A549 (cell line): ENCODE measurements at regions not wholly inside any gene's neighbourhood (a gene's known extent, or its start where the extent isn't known, plus 50 kb on each side); places are given as distances from the start of the nearest gene placed in this dataset.

ENCODE experiments used
- ATAC-seq, 2 experiments: fragments of 200-7000 bp in 1 of 2; fragments of >200 bp in 1 of 2; cut with Nextera tagmentation in 1 of 2; cut with Tn5 transposase in 1 of 2; 3 replicates each; pipeline versions ENCODE4 v1.8.0 to v1.9.1; 2018 to 2020; ENCODE audit warnings: mild to moderate bottlenecking in 1 of 2, moderate library complexity in 1 of 2
- CTCF ChIA-PET: fragments of 300-600 bp; sonication (Branson Sonifier 250); formaldehyde crosslinking; extraction: SDS; loops from one replicate; lab custom pipeline; 2021; ENCODE audit warnings: antibody characterized with exemption, inconsistent platforms; lab: Yijun Ruan, JAX
- POLR2A ChIA-PET: fragments of 350-600 bp; formaldehyde crosslinking; extraction: SDS; loops from one replicate; lab custom pipeline; 2021; ENCODE audit warnings: antibody characterized with exemption, inconsistent platforms; lab: Yijun Ruan, JAX
- DNase-seq, 2 experiments: peaks; one replicate each; pipeline versions ENCODE4 v3.0.0 to v3.0.0-alpha.2; 2011 to 2016; ENCODE audit warnings: low read depth in 1 of 2, low spot score in 1 of 2
- FAIRE-seq: peaks from 2 replicates; lab custom pipeline; 2011; peaks lifted over from hg19 to GRCh38; lab: Jason Lieb, UNC
- H3K27ac ChIP-seq, 2 experiments: fragments of >200 bp; sonication (Bioruptor Twin); formaldehyde crosslinking; 3 replicates each; pipeline ENCODE4 v1.5.1; 2016 to 2017
- H3K4me1 ChIP-seq: fragments of >200 bp; sonication (Bioruptor Twin); formaldehyde crosslinking; 3 replicates; pipeline ENCODE4 v1.6.1; 2016
- H3K4me2 ChIP-seq: fragments of >200 bp; sonication (Bioruptor Twin); formaldehyde crosslinking; 3 replicates; pipeline ENCODE4 v1.6.1; 2016
- H3K4me3 ChIP-seq: fragments of >200 bp; sonication (Bioruptor Twin); formaldehyde crosslinking; 3 replicates; pipeline ENCODE4 v1.5.1; 2016
- H3K9me3 ChIP-seq: fragments of >200 bp; sonication (Bioruptor Twin); formaldehyde crosslinking; 3 replicates; pipeline ENCODE4 v1.6.1; 2016
- ATOH8 ChIP-seq: fragments of 250-450 bp; sonication (Bioruptor Pico); IDR thresholded peaks from 2 replicates; pipeline ENCODE4 v1.5.0; 2020; ENCODE audit warnings: low read depth, mild to moderate bottlenecking, moderate library complexity
- CHD2 ChIP-seq: fragments of 150-350 bp; IDR thresholded peaks from 2 replicates; pipeline ENCODE4 v1.6.1; 2014; ENCODE audit warnings: low read length; ENCODE audit not compliant: partially characterized antibody
- CHD4 ChIP-seq: fragments of 200-600 bp; sonication (generic); IDR thresholded peaks from 2 replicates; pipeline ENCODE4 v1.6.1; 2016; ENCODE audit warnings: antibody characterized with exemption, mild to moderate bottlenecking, borderline replicate concordance
- EHF ChIP-seq: fragments of 250-450 bp; sonication (Bioruptor Pico); IDR thresholded peaks from 2 replicates; pipeline ENCODE4 v1.5.0; 2020; ENCODE audit warnings: mild to moderate bottlenecking
- EHMT2 ChIP-seq: fragments of 200-600 bp; sonication (generic); IDR thresholded peaks from 2 replicates; pipeline ENCODE4 v1.6.1; 2016; ENCODE audit warnings: antibody characterized with exemption, low read depth, mild to moderate bottlenecking, moderate library complexity
- FOSL2 ChIP-seq, 2 experiments: fragments of 450-650 bp in 1 of 2; fragments of >200 bp in 1 of 2; sonication (Bioruptor Twin) in 1 of 2; formaldehyde crosslinking; IDR thresholded peaks; 2 replicates each; pipeline versions ENCODE4 v1.5.0 to v1.6.1; 2016 to 2020; ENCODE audit warnings: mild to moderate bottlenecking in 1 of 2, moderate library complexity in 1 of 2
- FOXS1 ChIP-seq: fragments of 250-450 bp; sonication (Bioruptor Pico); IDR thresholded peaks from 2 replicates; pipeline ENCODE4 v1.5.0; 2020; ENCODE audit warnings: mild to moderate bottlenecking, moderate library complexity
- GATA3 ChIP-seq: IDR thresholded peaks from 2 replicates; pipeline ENCODE4 v1.6.1; 2012; ENCODE audit warnings: borderline replicate concordance
- HOXA7 ChIP-seq: fragments of 250-450 bp; sonication (Bioruptor Pico); IDR thresholded peaks from 2 replicates; pipeline ENCODE4 v1.5.0; 2020; ENCODE audit warnings: mild to moderate bottlenecking, moderate library complexity
- HOXB5 ChIP-seq: fragments of 250-450 bp; sonication (Bioruptor Pico); IDR thresholded peaks from 2 replicates; pipeline ENCODE4 v1.5.0; 2020; ENCODE audit warnings: mild to moderate bottlenecking, moderate library complexity
- JUNB ChIP-seq: fragments of >200 bp; sonication (Bioruptor Twin); formaldehyde crosslinking; IDR thresholded peaks from 2 replicates; pipeline ENCODE4 v1.6.1; 2016
- MYC ChIP-seq: IDR thresholded peaks from 2 replicates; pipeline ENCODE4 v1.6.1; 2012; ENCODE audit warnings: mild to moderate bottlenecking, inconsistent platforms, low read length, improper control_type of control experiment, borderline replicate concordance
- NR3C1 ChIP-seq: fragments of >200 bp; sonication (Bioruptor Twin); formaldehyde crosslinking; IDR thresholded peaks from 3 replicates; pipeline ENCODE4 v1.6.1; 2017
- PHF8 ChIP-seq: fragments of 200-600 bp; sonication (generic); IDR thresholded peaks from 2 replicates; pipeline ENCODE4 v1.6.1; 2016; ENCODE audit warnings: low read depth, mild to moderate bottlenecking, antibody characterized with exemption, moderate library complexity, borderline replicate concordance
- POLR2A ChIP-seq: IDR thresholded peaks from 2 replicates; pipeline ENCODE4 v1.6.1; 2012; ENCODE audit warnings: mild to moderate bottlenecking, low read length
- POLR2AphosphoS2 ChIP-seq: conservative IDR thresholded peaks from 2 replicates; pipeline ENCODE4 v1.6.1; 2012; ENCODE audit warnings: low read length, improper control_type of control experiment, inconsistent platforms
- RCOR1 ChIP-seq: fragments of 150-350 bp; IDR thresholded peaks from 2 replicates; pipeline ENCODE4 v1.6.1; 2014; ENCODE audit warnings: antibody characterized with exemption, low read length, low read depth
- RFX5 ChIP-seq: fragments of 450-650 bp; IDR thresholded peaks from 2 replicates; pipeline ENCODE4 v1.7.1; 2014; ENCODE audit warnings: antibody characterized with exemption, mild to moderate bottlenecking, moderate library complexity
- RNF2 ChIP-seq: fragments of 200-600 bp; sonication (generic); IDR thresholded peaks from 2 replicates; pipeline ENCODE4 v1.6.1; 2016; ENCODE audit warnings: low read depth, mild to moderate bottlenecking, antibody characterized with exemption, moderate library complexity, borderline replicate concordance
- SMC3 ChIP-seq: fragments of >200 bp; sonication (Bioruptor Twin); formaldehyde crosslinking; IDR thresholded peaks from 3 replicates; pipeline ENCODE4 v1.6.1; 2018; ENCODE audit warnings: inconsistent platforms
- SREBF2 ChIP-seq: fragments of 450-650 bp; IDR thresholded peaks from 2 replicates; pipeline ENCODE4 v1.6.1; 2014; ENCODE audit warnings: mild to moderate bottlenecking, moderate library complexity
- TFCP2L1 ChIP-seq: fragments of 250-450 bp; sonication (Bioruptor Pico); IDR thresholded peaks from 2 replicates; pipeline ENCODE4 v1.5.0; 2021; ENCODE audit warnings: mild to moderate bottlenecking
- TP53 ChIP-seq: fragments of 250-450 bp; sonication (Bioruptor Pico); IDR thresholded peaks from 2 replicates; pipeline ENCODE4 v1.5.0; 2021; ENCODE audit warnings: mild to moderate bottlenecking, moderate library complexity
- ZC3H11A ChIP-seq: fragments of 450-650 bp; IDR thresholded peaks from 2 replicates; pipeline ENCODE4 v1.6.1; 2014; ENCODE audit warnings: antibody characterized with exemption, mild to moderate bottlenecking
- ZNF302 ChIP-seq: fragments of 250-450 bp; sonication (Bioruptor Pico); IDR thresholded peaks from 2 replicates; pipeline ENCODE4 v1.9.0; 2021; ENCODE audit warnings: inconsistent platforms, mild to moderate bottlenecking, moderate library complexity
- ZSCAN20 ChIP-seq: fragments of 250-450 bp; sonication (Bioruptor Pico); IDR thresholded peaks from 2 replicates; pipeline ENCODE4 v1.8.0; 2022; ENCODE audit warnings: mild to moderate bottlenecking, moderate library complexity
- WGBS: methylation state at CpG from one replicate; pipeline ENCODE4 v1.1.6; 2017; ENCODE audit errors: missing lambda C conversion rate; 5-methylcytosine and 5-hydroxymethylcytosine counted together

- no peak for FAIRE-seq
- POLR2A ChIA-PET = no interaction called here
- no peak for TF ChIP-seq RFX5
- TF ChIP-seq, all 56 proteins: peak for 0
- 0% methylated on average over 1 of the region's 1 CpG for WGBS
- CTCF ChIA-PET = no interaction called here
- DNase-seq (no peak), ATAC-seq (no peak)
- Histone ChIP-seq H3K27ac (no peak overlapping the region), H3K4me1 (no peaks in the 10 kb centered on the region), H3K4me3 (no peak overlapping the region), H3K9me3 (no peaks in the 10 kb centered on the region), H3K4me2 (no peak overlapping the region)
Observed at GRCh38 chr3:67288466-67289106, 290.5 kb downstream of the KBTBD8 start.

- WGBS = 95% methylated on average over 1 of the region's 1 CpG
- FAIRE-seq (no peak), ATAC-seq (no peak), DNase-seq (no peak)
- ChIA-PET POLR2A (no interaction called here), CTCF (no interaction called here)
- H3K27ac ChIP-seq = no peak overlapping the region
- no peak overlapping the region for H3K4me3 ChIP-seq
- H3K4me2 ChIP-seq = no peak overlapping the region
- TF ChIP-seq CHD4 = no peak
- no peak for TF ChIP-seq POLR2AphosphoS2
- no peak for TF ChIP-seq RCOR1
- no peak for TF ChIP-seq POLR2A
- no peaks in the 10 kb centered on the region for H3K9me3 ChIP-seq
- H3K4me1 ChIP-seq = no peaks in the 10 kb centered on the region
Observed at GRCh38 chr3:67289626-67290025, 291.5 kb downstream of the KBTBD8 start.

GRCh38 chr3:67290438-67290837, 292.3 kb downstream of the KBTBD8 start:
- WGBS = 56% methylated on average over 4 of the region's 4 CpGs
- Histone ChIP-seq H3K4me3 (no peak overlapping the region), H3K4me1 (no peaks in the 10 kb centered on the region), H3K4me2 (no peak overlapping the region), H3K27ac (no peak overlapping the region), H3K9me3 (no peaks in the 10 kb centered on the region)
- no peak for FAIRE-seq
- no peak for ATAC-seq
- CTCF ChIA-PET = no interaction called here
- no peak for TF ChIP-seq HOXA7
- TF ChIP-seq ATOH8 (CRISPR knock-in tag) = no peak
- no peak for TF ChIP-seq MYC
- no peak for TF ChIP-seq ZNF302 (CRISPR knock-in tag)
- no peak for TF ChIP-seq FOXS1 (CRISPR knock-in tag)
- TF ChIP-seq CHD2 = no peak
- no peak for TF ChIP-seq POLR2A
- no peak for TF ChIP-seq TP53 (CRISPR knock-in tag)
- TF ChIP-seq HOXB5 (CRISPR knock-in tag) = no peak
- TF ChIP-seq POLR2AphosphoS2 = no peak
- DNase-seq = no peak
- POLR2A ChIA-PET = no interaction called here

- Histone ChIP-seq H3K9me3 (no peaks in the 10 kb centered on the region), H3K4me3 (no peak overlapping the region)
- no peak for DNase-seq
- ATAC-seq = no peak
- TF ChIP-seq MYC = no peak
- no peak for TF ChIP-seq RFX5
- TF ChIP-seq SREBF2 = no peak
- no peak for TF ChIP-seq NR3C1
- TF ChIP-seq SMC3 = no peak
- no peak for TF ChIP-seq FOSL2 (IDR thresholded peaks at IDR 0.05)
- no peak for TF ChIP-seq FOSL2 (CRISPR knock-in tag; IDR thresholded peaks at IDR 0.05)
- no peak for TF ChIP-seq PHF8
- TF ChIP-seq TFCP2L1 = no peak
- no peak for TF ChIP-seq JUNB
- TF ChIP-seq EHMT2 = no peak
- no peak for TF ChIP-seq RNF2
- TF ChIP-seq ATOH8 (CRISPR knock-in tag) = no peak
- TF ChIP-seq POLR2A = no peak
- no peak for TF ChIP-seq CHD4
- TF ChIP-seq EHF (CRISPR knock-in tag) = no peak
- TF ChIP-seq ZC3H11A = no peak
- TF ChIP-seq GATA3 = no peak
- TF ChIP-seq ZSCAN20 (CRISPR knock-in tag) = no peak
- TF ChIP-seq, all 56 proteins: peak for 0
- no peak overlapping the region for H3K4me2 ChIP-seq
- FAIRE-seq = no peak
- POLR2A ChIA-PET = no interaction called here
- WGBS = 48% methylated on average over 11 of the region's 11 CpGs
- 0 out of 3 replicates have a peak, but pooled peaks cover 2% of the 10 kb centered on the region for H3K4me1 ChIP-seq
- no peak overlapping the region for H3K27ac ChIP-seq
- CTCF ChIA-PET = interaction anchor here (0.6 kb wide), 1 partner anchor 21 kb away, joined by 3 read pairs; no protein-coding TSS in a partner anchor
Observed at GRCh38 chr3:67291287-67292252, 293.5 kb downstream of the KBTBD8 start.
